NB4 (cell line): ENCODE measurements at regions not wholly inside any gene's neighbourhood (a gene's known extent, or its start where the extent isn't known, plus 50 kb on each side); places are given as distances from the start of the nearest gene placed in this dataset.

Experiments used
- CTCF ChIP-seq: IDR thresholded peaks from one replicate; pipeline ENCODE4 v1.5.1; 2012; ENCODE audit warnings: low read depth, low read length
- MAX ChIP-seq: IDR thresholded peaks from 2 replicates; pipeline ENCODE4 v1.6.1; 2011; ENCODE audit warnings: low read depth, low read length
- POLR2A ChIP-seq: IDR thresholded peaks from 2 replicates; pipeline ENCODE4 v1.6.1; 2011; ENCODE audit warnings: mild to moderate bottlenecking; ENCODE audit not compliant: insufficient read length; ENCODE audit errors: extremely low read depth

DNA sequence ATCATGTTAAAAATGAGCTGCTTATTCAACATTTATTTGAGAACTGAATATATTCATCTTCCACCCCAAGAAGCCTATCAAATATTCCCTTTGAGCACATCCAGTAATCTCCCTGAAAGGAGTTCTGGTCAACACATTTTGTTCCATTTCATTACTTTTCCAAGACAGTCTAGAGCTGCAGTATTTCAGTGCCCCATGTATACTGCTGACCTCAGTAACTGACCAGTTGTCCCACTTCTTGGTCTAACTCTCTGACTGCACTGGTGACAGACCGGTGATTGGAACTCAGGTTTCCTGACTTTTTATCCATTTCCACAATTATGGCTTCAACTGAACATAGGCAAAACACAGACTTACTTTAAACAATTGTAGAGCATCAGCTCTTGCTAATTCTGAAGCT is 206.8 kb upstream of the NPSR1 start:
- TF ChIP-seq CTCF (no peak), POLR2A (no peak), MAX (no peak)
